ENCODE measurements at regions not wholly inside any gene's neighbourhood (a gene's known extent, or its start where the extent isn't known, plus 50 kb on each side); places are given as distances from the start of the nearest gene placed in this dataset.

- Histone ChIP-seq H3K4me1 (ENCODE audit: control insufficient read depth, insufficient read depth, low read length) (no peaks in the 10 kb centered on the region), H3K27ac (ENCODE audit: low read length) (no peak overlapping the region), H3K4me3 (ENCODE audit: low read length in 2 of 2) (no peak overlapping the region), H3K27me3 (ENCODE audit: control insufficient read depth in 1 of 2, insufficient read depth in 2 of 2, low read length in 2 of 2) (no peaks in the 10 kb centered on the region), H3K9me3 (ENCODE audit: control insufficient read depth in 2 of 2, low read length in 2 of 2) (peaks cover 0 to 4% of the 10 kb centered on the region in 2 donors), H3K36me3 (ENCODE audit: control insufficient read depth in 2 of 2, insufficient read depth in 2 of 2, low read length in 2 of 2) (no peaks in the 10 kb centered on the region), H3K9ac (ENCODE audit: low read length in 2 of 2) (no peak overlapping the region)
Observed at GRCh38 chr6:137769797-137770362, 97.2 kb upstream of the TNFAIP3 start.

GRCh38 chr6:137772541-137773250 is 94.4 kb upstream of the TNFAIP3 start:
- Histone ChIP-seq H3K4me1 (ENCODE audit: control insufficient read depth, insufficient read depth, low read length) (peaks cover 14% of the 10 kb centered on the region), H3K27me3 (ENCODE audit: control insufficient read depth in 1 of 2, insufficient read depth in 2 of 2, low read length in 2 of 2) (no peaks in the 10 kb centered on the region), H3K4me3 (ENCODE audit: low read length in 2 of 2) (no peak overlapping the region), H3K9ac (ENCODE audit: low read length in 2 of 2) (no peak overlapping the region), H3K36me3 (ENCODE audit: control insufficient read depth in 2 of 2, insufficient read depth in 2 of 2, low read length in 2 of 2) (no peaks in the 10 kb centered on the region), H3K9me3 (ENCODE audit: control insufficient read depth in 2 of 2, low read length in 2 of 2) (no peaks in the 10 kb centered on the region), H3K27ac (ENCODE audit: low read length) (no peak overlapping the region)

GRCh38 chr6:137775227-137775626 is 91.8 kb upstream of the TNFAIP3 start:
- Histone ChIP-seq H3K27me3 (ENCODE audit: control insufficient read depth in 1 of 2, insufficient read depth in 2 of 2, low read length in 2 of 2) (no peaks in the 10 kb centered on the region), H3K27ac (ENCODE audit: low read length) (no peak overlapping the region), H3K9ac (ENCODE audit: low read length in 2 of 2) (no peak overlapping the region), H3K9me3 (ENCODE audit: control insufficient read depth in 2 of 2, low read length in 2 of 2) (no peaks in the 10 kb centered on the region), H3K4me1 (ENCODE audit: control insufficient read depth, insufficient read depth, low read length) (peaks cover 20% of the 10 kb centered on the region), H3K36me3 (ENCODE audit: control insufficient read depth in 2 of 2, insufficient read depth in 2 of 2, low read length in 2 of 2) (no peaks in the 10 kb centered on the region), H3K4me3 (ENCODE audit: low read length in 2 of 2) (no peak overlapping the region)

- Histone ChIP-seq H3K4me3 (ENCODE audit: low read length in 2 of 2) (no peak overlapping the region), H3K27ac (ENCODE audit: low read length) (no peak overlapping the region), H3K36me3 (ENCODE audit: control insufficient read depth in 2 of 2, insufficient read depth in 2 of 2, low read length in 2 of 2) (no peaks in the 10 kb centered on the region), H3K4me1 (ENCODE audit: control insufficient read depth, insufficient read depth, low read length) (peaks cover 24% of the 10 kb centered on the region), H3K9ac (ENCODE audit: low read length in 2 of 2) (no peak overlapping the region), H3K27me3 (ENCODE audit: control insufficient read depth in 1 of 2, insufficient read depth in 2 of 2, low read length in 2 of 2) (no peaks in the 10 kb centered on the region), H3K9me3 (ENCODE audit: control insufficient read depth in 2 of 2, low read length in 2 of 2) (no peaks in the 10 kb centered on the region)
Observed at GRCh38 chr6:137775720-137776119, 91.3 kb upstream of the TNFAIP3 start.

GRCh38 chr6:137776256-137776655 is 90.8 kb upstream of the TNFAIP3 start:
- H3K4me3 ChIP-seq (ENCODE audit: low read length in 2 of 2) = no peak overlapping the region
- H3K27ac ChIP-seq (ENCODE audit: low read length) = peak overlapping the region; percentile 42
- no peak overlapping the region for H3K9ac ChIP-seq (ENCODE audit: low read length in 2 of 2)
- H3K9me3 ChIP-seq (ENCODE audit: control insufficient read depth in 2 of 2, low read length in 2 of 2) = no peaks in the 10 kb centered on the region
- no peaks in the 10 kb centered on the region for H3K27me3 ChIP-seq (ENCODE audit: control insufficient read depth in 1 of 2, insufficient read depth in 2 of 2, low read length in 2 of 2)
- H3K36me3 ChIP-seq (ENCODE audit: control insufficient read depth in 2 of 2, insufficient read depth in 2 of 2, low read length in 2 of 2) = no peaks in the 10 kb centered on the region
- peaks cover 29% of the 10 kb centered on the region for H3K4me1 ChIP-seq (ENCODE audit: control insufficient read depth, insufficient read depth, low read length)

GRCh38 chr6:137776786-137777686 is 90.0 kb upstream of the TNFAIP3 start:
- peak overlapping the region; percentile 42 for H3K27ac ChIP-seq (ENCODE audit: low read length)
- no peaks in the 10 kb centered on the region for H3K36me3 ChIP-seq (ENCODE audit: control insufficient read depth in 2 of 2, insufficient read depth in 2 of 2, low read length in 2 of 2)
- no peak overlapping the region for H3K9ac ChIP-seq (ENCODE audit: low read length in 2 of 2)
- no peaks in the 10 kb centered on the region for H3K27me3 ChIP-seq (ENCODE audit: control insufficient read depth in 1 of 2, insufficient read depth in 2 of 2, low read length in 2 of 2)
- H3K9me3 ChIP-seq (ENCODE audit: control insufficient read depth in 2 of 2, low read length in 2 of 2) = no peaks in the 10 kb centered on the region
- peaks cover 29% of the 10 kb centered on the region for H3K4me1 ChIP-seq (ENCODE audit: control insufficient read depth, insufficient read depth, low read length)
- H3K4me3 ChIP-seq (ENCODE audit: low read length in 2 of 2) = no peak overlapping the region

- peaks cover 29% of the 10 kb centered on the region for H3K4me1 ChIP-seq (ENCODE audit: control insufficient read depth, insufficient read depth, low read length)
- H3K27me3 ChIP-seq (ENCODE audit: control insufficient read depth in 1 of 2, insufficient read depth in 2 of 2, low read length in 2 of 2) = no peaks in the 10 kb centered on the region
- no peaks in the 10 kb centered on the region for H3K36me3 ChIP-seq (ENCODE audit: control insufficient read depth in 2 of 2, insufficient read depth in 2 of 2, low read length in 2 of 2)
- H3K4me3 ChIP-seq (ENCODE audit: low read length in 2 of 2) = no peak overlapping the region
- H3K9me3 ChIP-seq (ENCODE audit: control insufficient read depth in 2 of 2, low read length in 2 of 2) = no peaks in the 10 kb centered on the region
- H3K27ac ChIP-seq (ENCODE audit: low read length) = peak overlapping the region; percentile 42
- no peak overlapping the region for H3K9ac ChIP-seq (ENCODE audit: low read length in 2 of 2)
Observed at GRCh38 chr6:137777687-137778075, 89.4 kb upstream of the TNFAIP3 start.

GRCh38 chr6:137779982-137780381 is 87.1 kb upstream of the TNFAIP3 start:
- Histone ChIP-seq H3K4me1 (ENCODE audit: control insufficient read depth, insufficient read depth, low read length) (peaks cover 29% of the 10 kb centered on the region), H3K9ac (ENCODE audit: low read length in 2 of 2) (peak overlapping the region; percentile 36 to 56), H3K27me3 (ENCODE audit: control insufficient read depth in 1 of 2, insufficient read depth in 2 of 2, low read length in 2 of 2) (no peaks in the 10 kb centered on the region), H3K9me3 (ENCODE audit: control insufficient read depth in 2 of 2, low read length in 2 of 2) (no peaks in the 10 kb centered on the region), H3K36me3 (ENCODE audit: control insufficient read depth in 2 of 2, insufficient read depth in 2 of 2, low read length in 2 of 2) (no peaks in the 10 kb centered on the region), H3K27ac (ENCODE audit: low read length) (peak overlapping the region; percentile 88), H3K4me3 (ENCODE audit: low read length in 2 of 2) (peak overlapping the region in 1 of 2 donors; percentile 24)

- Histone ChIP-seq H3K27ac (ENCODE audit: low read length) (peak overlapping the region; percentile 88), H3K4me3 (ENCODE audit: low read length in 2 of 2) (peak overlapping the region; percentile 24 to 45), H3K9ac (ENCODE audit: low read length in 2 of 2) (peak overlapping the region; percentile 42 to 56), H3K9me3 (ENCODE audit: control insufficient read depth in 2 of 2, low read length in 2 of 2) (no peaks in the 10 kb centered on the region), H3K27me3 (ENCODE audit: control insufficient read depth in 1 of 2, insufficient read depth in 2 of 2, low read length in 2 of 2) (no peaks in the 10 kb centered on the region), H3K36me3 (ENCODE audit: control insufficient read depth in 2 of 2, insufficient read depth in 2 of 2, low read length in 2 of 2) (no peaks in the 10 kb centered on the region), H3K4me1 (ENCODE audit: control insufficient read depth, insufficient read depth, low read length) (peaks cover 29% of the 10 kb centered on the region)
Observed at GRCh38 chr6:137780447-137781034, 86.5 kb upstream of the TNFAIP3 start.

GRCh38 chr6:137781639-137782038 is 85.4 kb upstream of the TNFAIP3 start:
- Histone ChIP-seq H3K4me3 (ENCODE audit: low read length in 2 of 2) (no peak overlapping the region), H3K4me1 (ENCODE audit: control insufficient read depth, insufficient read depth, low read length) (peaks cover 24% of the 10 kb centered on the region), H3K27ac (ENCODE audit: low read length) (peak overlapping the region; percentile 88), H3K36me3 (ENCODE audit: control insufficient read depth in 2 of 2, insufficient read depth in 2 of 2, low read length in 2 of 2) (no peaks in the 10 kb centered on the region), H3K9me3 (ENCODE audit: control insufficient read depth in 2 of 2, low read length in 2 of 2) (no peaks in the 10 kb centered on the region), H3K9ac (ENCODE audit: low read length in 2 of 2) (no peak overlapping the region), H3K27me3 (ENCODE audit: control insufficient read depth in 1 of 2, insufficient read depth in 2 of 2, low read length in 2 of 2) (no peaks in the 10 kb centered on the region)

All from stomach smooth muscle (tissue), 2 donors.